ENCODE measurements at regions not wholly inside any gene's neighbourhood (a gene's known extent, or its start where the extent isn't known, plus 50 kb on each side); places are given as distances from the start of the nearest gene placed in this dataset.
"Not testable (repeated sequence)": the region's sequence is repeated elsewhere in the genome, so short reads cannot be mapped to it uniquely, and the experiment has no call there.

DNA sequence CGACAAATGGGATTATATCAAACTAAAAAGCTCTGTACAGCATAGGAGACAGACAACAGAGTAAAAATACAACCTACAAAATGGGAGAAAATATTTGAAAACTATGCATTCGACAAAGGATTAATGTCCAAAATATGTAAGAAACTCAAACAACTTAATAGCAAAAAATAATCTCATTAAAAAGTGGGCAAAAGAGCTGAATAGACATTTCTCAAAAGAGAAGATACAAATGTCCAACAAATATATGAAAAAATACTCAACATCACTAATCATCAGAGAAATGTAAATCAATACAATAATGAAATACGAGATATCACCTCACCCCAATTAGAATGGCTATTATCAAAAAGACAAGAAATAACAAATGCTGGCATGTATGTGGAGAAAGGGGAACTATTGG lies 272.9 kb downstream of the KLHL13 start:
- DNase-seq (ENCODE audit: low spot score), result no peak

DNA sequence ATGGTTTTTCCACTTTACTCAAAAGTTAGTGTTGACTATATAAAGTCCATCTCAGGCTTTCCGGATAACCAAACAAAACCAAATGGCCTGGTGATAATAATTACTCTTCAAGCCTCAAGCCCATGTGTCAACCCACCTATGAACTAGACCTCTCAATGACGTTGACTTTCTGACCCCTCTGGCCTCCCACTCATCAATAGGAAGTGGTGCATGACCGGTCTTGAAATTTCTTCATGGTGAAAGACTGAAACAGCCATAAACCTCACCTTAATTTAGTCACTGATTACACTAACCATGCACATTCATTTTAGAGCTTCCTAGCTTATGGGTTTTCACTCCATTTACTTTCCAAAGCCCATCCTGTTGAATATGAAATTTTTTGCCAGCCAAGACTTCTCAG lies 276.0 kb downstream of the KLHL13 start:
- DNase-seq (ENCODE audit: low spot score), result no peak

- DNase-seq (ENCODE audit: low spot score), result no peak
Measured at GRCh38 chrX:117839544-117839943, 277.1 kb downstream of the KLHL13 start.

- no peak for DNase-seq (ENCODE audit: low spot score)
Measured at GRCh38 chrX:117838581-117839331, 277.9 kb downstream of the KLHL13 start.

GRCh38 chrX:117835034-117835433 lies 281.6 kb downstream of the KLHL13 start:
- DNase-seq (ENCODE audit: low spot score), result no peak

DNA sequence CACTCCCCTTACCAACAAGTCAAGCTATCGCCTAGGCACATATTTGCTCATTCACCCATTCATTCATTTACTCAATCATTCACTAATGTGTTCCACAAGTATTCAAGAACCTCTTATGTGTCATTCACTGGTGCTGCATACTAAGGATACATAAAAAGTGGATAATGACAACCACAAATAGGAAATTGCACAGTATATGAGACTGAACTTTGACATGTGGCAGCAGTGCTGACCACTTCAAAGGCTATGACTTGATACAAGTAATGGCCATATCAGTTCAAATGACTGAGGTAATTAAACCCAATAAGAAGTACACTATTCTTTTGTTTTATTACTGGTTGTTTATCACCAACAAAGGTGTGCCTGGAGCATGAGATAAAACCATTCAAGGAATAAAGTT lies 282.5 kb downstream of the KLHL13 start:
- no peak for DNase-seq (ENCODE audit: low spot score)

GRCh38 chrX:117821472-117821871 lies 295.1 kb downstream of the KLHL13 start:
- not testable (repeated sequence) for DNase-seq (ENCODE audit: low spot score)

DNA sequence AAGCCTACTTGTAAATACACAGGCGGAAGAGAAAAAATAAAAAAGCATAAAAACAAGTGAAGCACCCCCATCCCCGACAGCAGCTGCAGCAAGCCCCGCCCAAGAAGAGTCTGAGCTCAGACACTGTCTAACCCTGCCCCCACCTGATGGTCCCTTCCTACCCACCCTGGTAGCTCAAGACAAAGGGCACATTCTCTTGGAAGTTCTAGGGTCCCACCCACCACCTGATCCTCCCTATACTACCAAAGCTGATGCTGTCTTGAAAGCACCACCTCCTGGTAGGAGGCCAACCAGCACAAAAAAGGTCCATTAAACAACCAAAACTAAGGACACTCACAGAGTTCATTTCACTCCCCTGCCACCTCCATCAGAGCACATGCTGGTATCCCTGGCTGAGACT lies 308.2 kb downstream of the KLHL13 start:
- DNase-seq (ENCODE audit: low spot score), result no peak

- DNase-seq (ENCODE audit: low spot score), result no peak
Measured at GRCh38 chrX:117803463-117803862, 313.1 kb downstream of the KLHL13 start.

- DNase-seq (ENCODE audit: low spot score), result no peak
Measured at GRCh38 chrX:117788339-117788738, 328.3 kb downstream of the KLHL13 start.

DNA sequence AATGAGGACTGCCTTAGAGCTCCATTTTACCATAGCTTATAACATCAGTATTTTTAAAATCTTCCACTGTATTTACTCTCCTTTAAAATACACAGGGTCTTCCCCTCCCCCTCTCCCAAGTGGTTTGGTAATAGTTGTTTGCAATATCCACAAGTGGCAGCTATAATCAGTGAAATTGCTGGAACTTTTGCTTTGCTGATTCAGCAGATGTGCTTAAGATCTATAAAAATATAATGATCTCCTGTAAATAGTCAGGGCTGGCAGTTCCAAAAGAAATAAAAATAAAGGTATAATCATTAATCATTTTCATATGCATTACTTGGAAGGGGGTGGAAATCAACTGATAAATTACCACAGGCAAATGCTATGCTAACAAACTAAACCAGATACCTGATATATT lies 345.2 kb downstream of the KLHL13 start:
- DNase-seq (ENCODE audit: low spot score), result no peak

- no peak for DNase-seq (ENCODE audit: low spot score)
Measured at GRCh38 chrX:117768861-117769604, 347.6 kb downstream of the KLHL13 start.

DNA sequence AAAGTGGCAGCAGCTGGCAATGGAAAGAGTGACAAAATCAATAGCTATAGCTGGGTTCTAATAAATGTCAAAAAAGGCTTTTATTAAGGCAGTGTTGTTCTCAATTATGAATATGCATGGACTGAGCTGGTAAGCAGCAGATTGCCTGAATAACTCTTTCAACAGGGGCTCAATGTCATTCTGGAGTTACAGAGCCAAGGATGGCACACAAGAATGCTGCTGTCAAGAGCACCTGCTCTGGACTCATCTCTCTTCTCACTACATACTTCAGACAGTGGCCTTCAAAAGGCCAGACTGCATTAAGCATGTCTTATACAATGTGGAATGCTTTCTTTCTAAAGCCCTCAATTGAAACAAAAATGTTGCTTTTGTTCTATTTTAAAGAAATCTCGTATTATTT lies 351.4 kb downstream of the KLHL13 start:
- DNase-seq (ENCODE audit: low spot score), result no peak

DNA sequence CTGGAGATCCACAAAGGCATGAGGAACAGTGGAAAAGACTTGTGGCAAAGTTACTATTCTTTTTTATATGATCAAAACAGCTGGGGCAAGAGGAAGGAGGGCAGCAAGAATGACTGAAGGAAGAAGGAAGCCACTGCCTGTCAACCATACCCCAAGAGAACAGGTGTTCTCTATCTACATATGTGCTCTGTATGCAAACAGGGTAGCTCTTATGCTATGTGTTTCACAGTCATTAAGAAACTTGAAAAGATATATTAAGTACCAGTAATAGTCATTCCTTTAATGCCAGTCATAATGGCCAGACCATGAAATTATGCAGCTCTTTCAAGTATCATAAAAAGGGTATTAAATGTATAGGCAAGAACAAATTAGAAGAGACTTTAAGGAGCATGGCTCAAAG lies 363.9 kb downstream of the KLHL13 start:
- no peak for DNase-seq (ENCODE audit: low spot score)

- DNase-seq (ENCODE audit: low spot score), result no peak
Measured at GRCh38 chrX:117751155-117751554, 365.5 kb downstream of the KLHL13 start.

DNA sequence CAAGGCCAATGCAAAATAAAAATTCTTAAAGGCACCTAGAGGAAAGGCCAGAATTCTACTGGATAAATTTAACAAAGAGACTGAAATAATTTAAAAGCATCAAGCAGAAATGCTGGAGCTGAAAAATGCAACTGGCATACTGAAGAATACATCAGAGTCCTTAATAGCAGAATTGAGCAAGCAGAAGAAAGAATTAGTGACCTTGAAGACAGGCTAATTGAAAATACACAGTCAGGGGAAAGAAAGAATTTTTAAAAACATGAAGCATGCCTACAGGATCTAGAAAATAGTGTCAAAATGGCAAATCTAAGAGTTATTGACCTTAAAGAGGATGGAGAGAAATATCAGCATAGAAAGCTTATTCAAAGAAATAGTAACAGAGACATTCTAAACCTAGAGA lies 371.7 kb downstream of the KLHL13 start:
- DNase-seq (ENCODE audit: low spot score), result no peak

GRCh38 chrX:117743469-117744251 lies 372.9 kb downstream of the KLHL13 start:
- DNase-seq (ENCODE audit: low spot score), result peak; percentile 2

- no peak for DNase-seq (ENCODE audit: low spot score)
Measured at GRCh38 chrX:117713411-117713810, 403.2 kb downstream of the KLHL13 start.

DNA sequence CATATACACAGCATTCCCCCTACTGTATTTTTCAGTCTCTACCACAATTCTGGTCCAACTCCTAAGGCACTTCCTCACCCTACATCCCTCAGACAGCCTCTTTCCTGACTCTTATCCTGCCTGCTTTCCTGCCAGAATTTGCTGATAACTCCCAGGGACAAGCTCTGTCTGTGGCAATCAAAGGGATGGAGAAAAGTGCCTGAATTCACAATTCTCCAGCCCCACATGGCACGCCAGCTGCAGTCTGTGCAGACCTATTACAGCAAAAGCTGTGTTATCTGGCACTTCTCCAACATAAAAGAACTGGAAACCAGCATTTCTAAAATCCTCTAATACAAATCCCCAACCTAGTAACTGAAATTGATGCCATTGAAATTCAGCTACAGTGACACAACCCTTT lies 404.8 kb downstream of the KLHL13 start:
- DNase-seq (ENCODE audit: low spot score), result no peak

DNA sequence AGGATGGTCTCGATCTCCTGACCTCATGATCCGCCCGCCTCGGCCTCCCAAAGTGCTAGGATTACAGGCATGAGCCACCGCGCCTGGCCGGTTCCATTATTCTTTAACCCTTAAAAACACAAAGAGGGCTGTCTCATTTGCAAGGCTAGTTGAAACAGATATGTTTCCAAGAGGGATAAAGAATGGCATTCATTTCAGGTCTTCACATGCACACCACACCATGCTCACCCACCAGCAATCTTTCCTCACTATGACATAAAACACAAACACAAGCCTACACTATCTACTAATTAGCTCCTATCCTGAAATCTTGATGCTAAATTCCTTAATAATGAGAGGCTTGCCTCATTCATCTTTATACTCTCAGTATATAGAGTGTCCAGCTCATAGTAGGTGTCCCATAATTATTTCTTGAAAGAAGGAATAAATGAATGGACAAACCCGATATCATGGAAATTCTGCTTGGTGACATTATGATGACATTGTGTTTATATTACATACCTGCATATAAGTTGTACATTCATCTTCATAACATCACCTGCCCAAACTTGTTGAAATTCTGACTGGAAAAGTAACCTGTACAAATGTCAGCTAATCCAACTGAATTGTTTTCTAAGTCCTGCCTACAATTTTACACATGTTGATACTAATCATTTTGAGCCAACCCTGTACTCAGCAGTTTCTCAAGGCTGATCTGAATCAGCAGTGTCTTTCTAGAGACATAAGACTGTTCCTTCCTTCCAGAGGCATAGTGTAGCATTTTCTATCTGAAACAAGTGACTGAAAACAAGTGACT lies 408.5 kb downstream of the KLHL13 start:
- DNase-seq (ENCODE audit: low spot score), result no peak

- no peak for DNase-seq (ENCODE audit: low spot score)
Measured at GRCh38 chrX:117701050-117701449, 415.6 kb downstream of the KLHL13 start.

DNA sequence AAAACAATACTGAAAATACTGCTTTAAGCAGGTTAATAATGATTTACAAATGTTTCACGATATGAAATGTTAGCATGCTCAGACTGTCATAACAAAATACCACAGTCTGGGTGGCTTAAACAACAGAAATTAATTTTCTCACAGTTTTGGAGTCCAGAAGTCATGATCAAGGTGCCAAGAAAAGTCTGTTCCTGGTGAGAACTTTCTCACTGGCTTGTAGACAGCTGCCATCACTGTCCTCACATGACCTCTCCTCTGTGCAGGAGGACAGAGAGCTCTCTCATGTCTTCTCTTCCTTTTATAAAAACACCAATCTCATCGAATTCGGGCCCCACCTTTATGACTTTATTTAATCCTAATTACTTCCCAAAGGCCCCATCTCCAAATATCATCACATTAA lies 426.7 kb downstream of the KLHL13 start:
- DNase-seq (ENCODE audit: low spot score), result no peak
